ENCODE measurements at regions not wholly inside any gene's neighbourhood (a gene's known extent, or its start where the extent isn't known, plus 50 kb on each side); places are given as distances from the start of the nearest gene placed in this dataset.

DNA sequence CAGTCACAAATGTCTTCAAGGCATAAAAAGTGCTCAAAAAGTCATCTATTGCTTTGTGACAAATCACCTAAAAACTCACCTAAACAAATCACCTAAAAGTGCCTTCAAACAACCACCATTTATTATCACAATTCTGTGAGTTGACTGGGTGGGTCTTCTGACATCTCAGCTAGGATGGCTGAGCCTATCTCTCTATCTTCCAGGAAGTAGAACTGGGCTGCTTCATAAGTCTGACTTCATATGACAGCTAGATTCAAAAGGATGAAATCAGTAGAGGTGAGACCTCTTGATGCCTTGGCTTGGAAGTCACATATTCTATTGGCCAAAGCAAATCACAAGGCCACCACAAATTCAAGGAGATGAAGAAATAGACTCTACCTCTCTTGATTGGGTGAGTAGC lies 199.2 kb upstream of the SLC39A10 start:
- Histone ChIP-seq H3K4me2 (ENCODE audit: low read depth, low read length, poor library complexity, severe bottlenecking) (no peak overlapping the region), H3K27me3 (ENCODE audit: low read length) (no peaks in the 10 kb centered on the region), H3K4me3 (ENCODE audit: low read length) (no peak overlapping the region), H3K36me3 (ENCODE audit: insufficient read depth, low read length) (no peaks in the 10 kb centered on the region), H2AFZ (ENCODE audit: low read length) (no peak overlapping the region), H3K9me3 (ENCODE audit: low read length) (no peaks in the 10 kb centered on the region), H3K9me2 (replicated peaks; ENCODE audit: insufficient read depth, low read length) (no peaks in the 10 kb centered on the region), H4K20me1 (ENCODE audit: insufficient read depth, low read depth, low read length) (no peaks in the 10 kb centered on the region), H3K27ac (ENCODE audit: low read length) (no peak overlapping the region), H3K79me2 (ENCODE audit: low read length) (no peaks in the 10 kb centered on the region), H3K9ac (ENCODE audit: low read length) (no peak overlapping the region), H3K4me1 (ENCODE audit: low read length) (peaks cover 9% of the 10 kb centered on the region)
- no peak for DNase-seq

DNA sequence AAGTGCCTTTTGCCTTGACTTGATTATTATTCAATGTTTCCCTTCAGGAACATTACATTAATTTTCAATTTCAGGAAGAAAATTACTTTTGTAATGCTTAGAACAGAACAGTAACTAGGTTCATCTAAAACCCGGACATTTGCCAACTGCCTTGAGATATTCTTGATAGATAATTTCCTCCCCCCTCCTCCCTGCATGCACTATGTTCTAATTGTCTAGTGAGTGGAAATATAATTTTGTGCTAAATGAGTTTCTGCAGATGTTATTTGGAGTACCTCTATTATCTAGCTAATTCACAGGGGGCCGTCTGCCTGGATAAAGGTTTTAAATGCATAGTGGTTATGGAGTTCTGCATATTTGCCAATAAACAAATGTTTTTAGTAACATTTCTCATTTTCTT lies 200.3 kb upstream of the SLC39A10 start:
- Histone ChIP-seq H3K79me2 (ENCODE audit: low read length) (no peaks in the 10 kb centered on the region), H3K4me2 (ENCODE audit: low read depth, low read length, poor library complexity, severe bottlenecking) (no peak overlapping the region), H3K4me3 (ENCODE audit: low read length) (no peak overlapping the region), H3K27ac (ENCODE audit: low read length) (no peak overlapping the region), H4K20me1 (ENCODE audit: insufficient read depth, low read depth, low read length) (no peaks in the 10 kb centered on the region), H2AFZ (ENCODE audit: low read length) (no peak overlapping the region), H3K27me3 (ENCODE audit: low read length) (no peaks in the 10 kb centered on the region), H3K9me2 (replicated peaks; ENCODE audit: insufficient read depth, low read length) (no peaks in the 10 kb centered on the region), H3K9ac (ENCODE audit: low read length) (no peak overlapping the region), H3K9me3 (ENCODE audit: low read length) (no peaks in the 10 kb centered on the region), H3K4me1 (ENCODE audit: low read length) (peaks cover 9% of the 10 kb centered on the region), H3K36me3 (ENCODE audit: insufficient read depth, low read length) (no peaks in the 10 kb centered on the region)
- DNase-seq = no peak

DNA sequence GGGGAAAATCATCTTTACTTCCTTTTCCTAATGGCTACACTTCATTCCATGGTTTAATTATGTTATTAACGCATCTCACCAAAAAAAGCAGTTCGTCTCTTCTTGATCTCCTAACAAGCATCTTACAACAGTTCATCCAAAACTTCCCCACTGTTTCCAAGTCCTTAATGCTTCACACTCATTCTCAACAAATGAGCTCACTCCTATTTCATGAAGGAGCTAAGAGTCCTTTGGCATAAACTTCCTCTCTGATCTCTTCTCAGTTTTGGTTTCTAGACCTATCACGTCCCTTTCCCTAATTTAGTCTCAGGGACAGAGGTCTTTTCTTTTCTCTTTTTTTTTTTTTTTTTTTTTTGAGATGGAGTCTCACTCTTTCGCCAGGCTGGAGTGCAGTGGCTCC lies 205.9 kb upstream of the SLC39A10 start:
- H2AFZ ChIP-seq (ENCODE audit: low read length) = no peak overlapping the region

DNA sequence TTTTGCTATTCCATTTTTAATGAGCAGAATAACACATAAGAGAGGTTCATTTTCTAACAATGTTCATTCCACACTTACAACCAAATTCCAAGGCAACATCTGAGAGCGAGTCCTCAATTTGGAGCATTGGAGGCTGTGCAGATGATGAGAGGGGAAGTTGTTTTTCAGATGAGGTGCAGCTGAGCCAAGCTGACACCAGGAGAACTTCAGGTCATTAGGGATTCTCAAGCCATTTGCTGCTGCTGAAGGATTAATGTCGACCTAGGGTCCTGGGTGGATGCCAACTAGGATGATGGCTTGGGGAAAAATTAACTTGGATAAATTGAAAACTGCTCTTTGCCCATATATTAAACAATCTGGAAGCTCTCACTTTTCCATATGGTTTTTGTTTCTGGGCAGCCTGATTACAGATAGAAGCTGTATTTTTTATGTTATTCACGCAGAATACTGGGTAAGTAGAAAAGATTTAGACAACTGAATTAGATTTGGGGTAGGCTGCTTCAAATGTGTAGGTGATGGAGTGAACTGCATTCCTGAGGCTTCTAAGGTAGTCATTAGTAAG lies 206.4 kb upstream of the SLC39A10 start:
- Histone ChIP-seq H3K4me2 (ENCODE audit: low read depth, low read length, poor library complexity, severe bottlenecking) (no peak overlapping the region), H4K20me1 (ENCODE audit: insufficient read depth, low read depth, low read length) (no peaks in the 10 kb centered on the region), H3K4me1 (ENCODE audit: low read length) (no peaks in the 10 kb centered on the region), H3K27ac (ENCODE audit: low read length) (no peak overlapping the region), H3K27me3 (ENCODE audit: low read length) (no peaks in the 10 kb centered on the region), H3K79me2 (ENCODE audit: low read length) (no peaks in the 10 kb centered on the region), H3K4me3 (ENCODE audit: low read length) (no peak overlapping the region), H3K9me3 (ENCODE audit: low read length) (no peaks in the 10 kb centered on the region), H2AFZ (ENCODE audit: low read length) (no peak overlapping the region), H3K9ac (ENCODE audit: low read length) (no peak overlapping the region), H3K9me2 (replicated peaks; ENCODE audit: insufficient read depth, low read length) (no peaks in the 10 kb centered on the region), H3K36me3 (ENCODE audit: insufficient read depth, low read length) (no peaks in the 10 kb centered on the region)
- DNase-seq = no peak

More for the DNA sequence above, 205.9 kb upstream of the SLC39A10 start:
- Histone ChIP-seq H3K9ac (ENCODE audit: low read length) (no peak overlapping the region), H3K4me1 (ENCODE audit: low read length) (no peaks in the 10 kb centered on the region), H3K36me3 (ENCODE audit: insufficient read depth, low read length) (no peaks in the 10 kb centered on the region), H3K27me3 (ENCODE audit: low read length) (no peaks in the 10 kb centered on the region), H3K9me2 (replicated peaks; ENCODE audit: insufficient read depth, low read length) (no peaks in the 10 kb centered on the region), H3K79me2 (ENCODE audit: low read length) (no peaks in the 10 kb centered on the region), H3K4me3 (ENCODE audit: low read length) (no peak overlapping the region), H3K27ac (ENCODE audit: low read length) (no peak overlapping the region), H3K9me3 (ENCODE audit: low read length) (no peaks in the 10 kb centered on the region), H4K20me1 (ENCODE audit: insufficient read depth, low read depth, low read length) (no peaks in the 10 kb centered on the region), H3K4me2 (ENCODE audit: low read depth, low read length, poor library complexity, severe bottlenecking) (no peak overlapping the region)
- no peak for DNase-seq

DNA sequence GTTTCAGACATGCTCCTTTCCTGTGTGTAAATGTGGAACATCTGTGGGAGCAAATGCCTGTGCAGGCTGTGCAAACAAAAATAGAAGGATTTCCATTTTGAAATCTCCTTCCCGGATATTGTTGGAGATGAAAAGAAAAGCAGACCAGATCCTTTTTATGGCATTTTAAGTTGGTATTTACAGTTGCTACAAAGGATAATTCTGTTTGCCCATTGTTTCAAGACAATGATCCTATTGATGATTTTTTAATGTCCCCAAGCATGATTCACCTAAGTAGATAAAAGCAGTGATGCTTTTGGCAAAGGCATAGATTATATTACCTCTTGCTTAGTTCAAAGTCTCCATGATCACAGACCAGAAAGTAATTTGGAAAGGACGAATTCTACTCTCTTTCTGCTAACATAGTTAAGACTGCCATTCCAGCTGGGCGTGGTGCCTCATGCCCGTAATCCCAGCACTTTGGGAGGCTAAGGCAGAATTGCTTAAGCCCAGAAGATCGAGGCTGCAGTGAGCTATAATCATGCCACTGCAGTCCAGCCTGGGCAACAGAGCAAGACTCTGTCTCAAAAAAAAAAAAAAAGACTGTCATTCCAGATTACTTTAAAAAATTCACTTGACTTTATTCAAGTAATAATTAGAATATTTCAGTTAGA lies 209.6 kb upstream of the SLC39A10 start:
- Histone ChIP-seq H3K79me2 (ENCODE audit: low read length) (no peaks in the 10 kb centered on the region), H3K9ac (ENCODE audit: low read length) (no peak overlapping the region), H3K27me3 (ENCODE audit: low read length) (no peaks in the 10 kb centered on the region), H3K4me3 (ENCODE audit: low read length) (no peak overlapping the region), H3K9me3 (ENCODE audit: low read length) (no peaks in the 10 kb centered on the region), H3K36me3 (ENCODE audit: insufficient read depth, low read length) (no peaks in the 10 kb centered on the region), H4K20me1 (ENCODE audit: insufficient read depth, low read depth, low read length) (no peaks in the 10 kb centered on the region), H2AFZ (ENCODE audit: low read length) (no peak overlapping the region), H3K27ac (ENCODE audit: low read length) (no peak overlapping the region), H3K4me2 (ENCODE audit: low read depth, low read length, poor library complexity, severe bottlenecking) (no peak overlapping the region), H3K9me2 (replicated peaks; ENCODE audit: insufficient read depth, low read length) (no peaks in the 10 kb centered on the region), H3K4me1 (ENCODE audit: low read length) (no peaks in the 10 kb centered on the region)
- DNase-seq = no peak

DNA sequence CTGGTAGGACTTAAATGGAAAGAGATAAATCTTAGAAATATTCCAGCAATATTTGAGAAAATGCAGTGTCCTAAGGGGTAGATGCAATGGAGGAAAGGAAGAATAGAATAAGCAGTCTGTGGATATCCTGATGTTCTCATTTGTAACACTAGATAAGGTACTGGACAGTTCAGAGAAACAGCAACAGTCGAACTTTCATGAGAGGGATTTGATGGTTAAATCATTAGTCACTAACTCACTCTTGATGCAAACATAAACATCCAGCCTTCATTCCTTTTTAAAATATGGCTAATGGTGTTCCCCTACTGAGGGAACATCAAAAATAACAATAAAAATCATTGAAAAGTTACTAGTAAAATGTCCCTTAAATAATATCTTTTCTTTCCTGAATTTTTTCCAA lies 211.4 kb upstream of the SLC39A10 start:
- Histone ChIP-seq H2AFZ (ENCODE audit: low read length) (no peak overlapping the region), H3K4me1 (ENCODE audit: low read length) (no peaks in the 10 kb centered on the region), H3K36me3 (ENCODE audit: insufficient read depth, low read length) (peaks cover 4% of the 10 kb centered on the region; the same call in 1 of the 2 replicates), H3K4me2 (ENCODE audit: low read depth, low read length, poor library complexity, severe bottlenecking) (no peak overlapping the region), H3K4me3 (ENCODE audit: low read length) (no peak overlapping the region), H3K9ac (ENCODE audit: low read length) (no peak overlapping the region), H3K9me2 (replicated peaks; ENCODE audit: insufficient read depth, low read length) (no peaks in the 10 kb centered on the region), H3K27ac (ENCODE audit: low read length) (no peak overlapping the region), H3K27me3 (ENCODE audit: low read length) (no peaks in the 10 kb centered on the region), H3K9me3 (ENCODE audit: low read length) (peaks cover 14% of the 10 kb centered on the region), H3K79me2 (ENCODE audit: low read length) (no peaks in the 10 kb centered on the region), H4K20me1 (ENCODE audit: insufficient read depth, low read depth, low read length) (no peaks in the 10 kb centered on the region)
- DNase-seq = no peak

DNA sequence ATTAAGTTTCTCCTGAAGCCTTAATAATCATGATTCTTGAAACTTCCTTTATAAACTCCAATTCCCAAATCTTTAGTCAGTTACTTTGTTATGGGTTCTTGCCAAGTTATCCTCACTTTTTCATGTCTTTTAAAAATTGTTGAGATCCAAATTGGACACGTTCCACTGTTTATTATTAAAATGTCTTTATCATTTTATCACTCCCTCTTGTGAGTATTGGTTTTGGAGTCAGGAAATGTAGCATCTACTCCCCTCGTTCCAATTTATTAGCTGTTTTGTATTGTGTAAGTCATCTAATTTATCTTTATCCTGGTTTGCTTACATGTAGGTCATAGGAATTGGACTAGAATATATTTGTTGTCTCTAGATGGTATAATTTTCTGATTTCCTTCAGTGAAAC lies 213.1 kb upstream of the SLC39A10 start:
- H3K36me3 ChIP-seq (ENCODE audit: insufficient read depth, low read length) = peaks cover 4% of the 10 kb centered on the region; the same call in 1 of the 2 replicates
- no peaks in the 10 kb centered on the region for H3K4me1 ChIP-seq (ENCODE audit: low read length)
- H3K27me3 ChIP-seq (ENCODE audit: low read length) = no peaks in the 10 kb centered on the region

DNA sequence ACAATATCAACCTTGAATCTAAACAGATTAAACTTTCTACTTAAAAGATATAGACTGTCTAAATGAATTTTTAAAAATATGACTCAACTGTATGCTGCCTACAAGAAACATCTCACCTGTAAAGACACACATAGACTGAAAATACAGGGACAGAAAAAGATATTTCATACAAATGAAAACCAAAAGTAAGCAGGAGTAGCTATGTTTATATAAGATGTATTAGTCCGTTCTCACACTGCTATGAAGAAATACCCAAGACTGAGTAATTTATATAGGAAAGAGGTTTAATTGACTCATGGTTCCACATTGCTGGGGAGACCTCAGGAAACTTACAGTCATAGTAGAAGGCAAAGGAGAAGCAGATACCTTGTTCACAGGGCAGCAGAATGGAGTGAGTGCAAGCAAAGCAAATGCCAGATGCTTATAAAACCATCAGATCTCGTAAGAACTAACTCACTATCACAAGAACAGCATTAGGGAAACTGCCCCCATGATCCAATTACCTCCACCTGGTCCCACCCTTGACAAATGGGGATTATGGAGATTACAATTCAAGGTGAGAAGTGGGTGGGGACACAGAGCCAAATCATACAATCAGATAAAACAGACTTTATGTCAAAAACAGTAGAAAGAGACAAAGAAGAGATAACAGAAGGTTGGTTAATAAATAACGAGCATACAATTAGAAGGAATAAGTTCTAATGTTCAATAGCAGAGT lies 214.4 kb upstream of the SLC39A10 start:
- Histone ChIP-seq H3K79me2 (ENCODE audit: low read length) (no peaks in the 10 kb centered on the region), H3K36me3 (ENCODE audit: insufficient read depth, low read length) (peaks cover 4% of the 10 kb centered on the region; the same call in 1 of the 2 replicates), H3K4me1 (ENCODE audit: low read length) (no peaks in the 10 kb centered on the region), H3K4me3 (ENCODE audit: low read length) (no peak overlapping the region), H3K9ac (ENCODE audit: low read length) (no peak overlapping the region), H3K9me3 (ENCODE audit: low read length) (peaks cover 15% of the 10 kb centered on the region), H4K20me1 (ENCODE audit: insufficient read depth, low read depth, low read length) (no peaks in the 10 kb centered on the region), H2AFZ (ENCODE audit: low read length) (no peak overlapping the region), H3K27ac (ENCODE audit: low read length) (no peak overlapping the region), H3K27me3 (ENCODE audit: low read length) (no peaks in the 10 kb centered on the region), H3K9me2 (replicated peaks; ENCODE audit: insufficient read depth, low read length) (no peaks in the 10 kb centered on the region), H3K4me2 (ENCODE audit: low read depth, low read length, poor library complexity, severe bottlenecking) (no peak overlapping the region)
- DNase-seq = no peak

More for the DNA sequence above, 213.1 kb upstream of the SLC39A10 start:
- H2AFZ ChIP-seq (ENCODE audit: low read length) = no peak overlapping the region
- H3K27ac ChIP-seq (ENCODE audit: low read length) = no peak overlapping the region
- no peaks in the 10 kb centered on the region for H4K20me1 ChIP-seq (ENCODE audit: insufficient read depth, low read depth, low read length)
- peaks cover 15% of the 10 kb centered on the region for H3K9me3 ChIP-seq (ENCODE audit: low read length)
- H3K9ac ChIP-seq (ENCODE audit: low read length) = no peak overlapping the region
- no peak for DNase-seq
- no peaks in the 10 kb centered on the region for H3K79me2 ChIP-seq (ENCODE audit: low read length)
- H3K4me2 ChIP-seq (ENCODE audit: low read depth, low read length, poor library complexity, severe bottlenecking) = no peak overlapping the region
- no peak overlapping the region for H3K4me3 ChIP-seq (ENCODE audit: low read length)
- no peaks in the 10 kb centered on the region for H3K9me2 ChIP-seq (replicated peaks; ENCODE audit: insufficient read depth, low read length)

Data from Karpas-422 (cell line).